NCI-H128 (cell line): ENCODE measurements at regions not wholly inside any gene's neighbourhood (a gene's known extent, or its start where the extent isn't known, plus 50 kb on each side); places are given as distances from the start of the nearest gene placed in this dataset.

ENCODE experiments used
- DNase-seq: peaks from one replicate; lab custom pipeline; 2025; ENCODE audit not compliant: unreplicated experiment; lab: John Stamatoyannopoulos, UW

DNA sequence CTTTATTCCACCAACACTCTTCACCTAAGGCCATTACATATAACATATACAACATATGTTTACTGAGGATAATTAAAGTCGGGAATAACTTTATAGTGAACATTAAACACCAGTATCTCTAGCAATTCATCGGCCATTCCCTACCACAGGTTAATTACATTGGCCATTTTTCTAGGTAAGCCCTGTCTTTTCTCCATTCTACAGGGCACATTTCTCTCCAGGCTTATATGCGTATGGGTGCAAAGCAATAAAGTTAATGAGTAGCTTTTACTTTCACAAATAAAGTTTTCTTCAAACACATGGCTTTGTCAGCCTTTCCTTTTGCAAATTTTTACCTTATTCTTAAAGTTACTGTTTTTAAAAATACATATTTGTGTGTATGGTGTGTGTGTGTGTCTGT lies 111.9 kb upstream of the IQCM start:
- no peak for DNase-seq

GRCh38 chr4:149928507-149928906 lies 112.9 kb upstream of the IQCM start:
- no peak for DNase-seq

GRCh38 chr4:149931431-149931830 lies 115.8 kb upstream of the IQCM start:
- no peak for DNase-seq

GRCh38 chr4:149932188-149932587 lies 116.5 kb upstream of the IQCM start:
- DNase-seq = no peak

DNA sequence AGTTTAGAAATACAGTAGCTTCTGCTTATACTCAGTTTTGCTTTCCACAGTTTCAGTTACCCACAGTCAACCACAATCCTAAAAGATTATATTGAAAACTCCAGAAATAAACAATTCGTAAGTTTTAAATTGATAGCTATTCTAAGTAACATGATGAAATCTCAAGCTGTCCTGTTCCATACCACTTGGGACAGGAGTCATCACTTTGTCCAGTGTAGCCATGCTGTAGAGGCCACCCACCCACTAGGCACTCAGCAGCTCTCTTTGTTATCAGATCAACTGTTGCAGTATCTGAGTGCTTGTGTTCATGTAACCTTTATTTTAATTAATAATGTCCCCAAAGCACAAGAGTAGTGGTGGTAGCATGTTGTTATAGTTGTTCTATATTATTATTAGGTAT lies 117.5 kb upstream of the IQCM start:
- DNase-seq = no peak

DNA sequence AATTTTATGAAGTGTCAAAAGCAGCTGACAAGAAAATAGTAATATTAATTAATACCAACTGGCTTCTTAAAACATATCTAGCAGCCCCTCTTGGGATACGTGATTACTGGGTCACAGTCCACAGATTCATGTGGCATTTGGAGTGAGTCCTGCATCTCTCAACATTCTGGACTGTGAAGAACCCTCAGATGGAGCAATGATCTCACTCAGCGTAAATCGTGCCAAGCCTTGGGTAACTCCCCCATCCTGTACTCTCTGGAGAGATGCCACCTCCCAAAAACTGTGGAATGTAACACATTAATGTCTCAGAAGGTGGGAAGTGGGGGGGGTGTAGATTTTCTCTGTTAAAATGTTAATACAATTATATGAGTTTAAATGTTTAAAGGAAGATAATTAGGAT lies 118.2 kb upstream of the IQCM start:
- no peak for DNase-seq

DNA sequence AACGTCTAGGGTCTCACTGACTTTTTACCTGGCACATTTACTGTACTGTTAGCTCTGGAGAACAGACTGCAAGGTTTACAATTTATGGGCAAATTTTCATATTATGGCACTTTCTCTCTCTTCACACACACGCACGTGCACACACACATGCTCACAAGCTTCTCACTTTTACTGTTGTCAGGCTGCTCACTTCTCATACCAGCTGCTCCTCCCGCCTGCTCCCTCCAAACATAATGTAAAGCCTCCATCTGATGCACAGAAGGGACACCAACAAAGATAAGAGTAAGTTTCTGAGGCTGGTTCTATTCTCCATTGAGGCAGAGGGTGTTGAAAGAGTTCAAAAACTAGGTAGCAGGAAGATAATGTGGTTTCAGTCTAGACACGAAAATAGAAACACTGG lies 128.9 kb upstream of the DCLK2 start:
- no peak for DNase-seq

DNA sequence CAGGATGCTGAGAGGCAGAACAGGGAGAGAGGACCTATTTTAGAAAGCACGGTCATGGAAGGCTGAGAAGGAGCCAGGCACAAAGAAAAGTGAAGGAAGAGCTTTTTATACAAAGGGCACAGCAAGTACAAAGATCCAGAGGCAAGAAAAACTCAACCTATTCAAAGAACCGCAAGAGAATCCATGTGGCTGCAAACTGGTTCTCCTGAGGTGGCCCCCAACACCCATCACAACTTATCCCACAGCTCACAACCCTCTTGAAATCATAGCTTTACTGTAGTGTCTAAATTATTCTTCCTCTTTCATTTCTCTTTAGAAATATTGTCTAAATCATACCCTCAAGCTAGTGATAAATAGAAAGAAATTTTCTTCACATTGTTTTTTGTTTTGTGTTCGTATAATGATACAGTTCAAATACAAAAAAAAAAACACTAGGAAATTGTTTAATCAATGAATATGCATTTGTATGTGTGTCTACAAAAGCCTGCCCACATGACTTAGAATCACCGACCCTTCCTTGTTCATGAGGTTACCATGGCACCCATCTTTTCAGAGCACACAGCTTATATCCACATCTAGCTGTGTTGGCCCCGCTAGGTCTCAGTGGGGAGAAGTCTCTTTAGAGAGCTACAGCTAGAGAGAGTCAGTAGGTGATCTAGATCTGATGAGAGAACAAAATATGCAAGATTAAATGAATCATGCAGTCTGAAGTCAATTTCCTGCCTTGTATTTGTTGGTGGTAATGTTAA lies 126.9 kb upstream of the DCLK2 start:
- no peak for DNase-seq

DNA sequence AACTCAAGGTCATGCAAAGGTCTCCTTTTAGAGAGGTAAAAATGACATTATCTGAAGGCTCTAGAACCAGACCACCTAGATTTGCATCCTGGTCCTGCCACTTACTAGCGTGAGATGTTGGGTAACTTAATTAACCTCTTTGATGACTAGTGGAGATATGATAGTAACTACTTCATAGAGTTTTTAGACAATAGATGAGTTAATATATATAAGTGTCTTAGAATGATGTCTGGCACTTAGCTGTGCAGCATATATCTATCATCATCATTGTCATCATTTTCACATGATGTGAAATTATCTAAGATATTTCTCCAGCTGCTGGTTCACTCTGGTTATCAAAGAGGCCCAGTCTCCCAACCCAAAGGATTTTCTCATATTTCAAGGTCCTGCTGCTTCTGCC lies 126.1 kb upstream of the DCLK2 start:
- no peak for DNase-seq

DNA sequence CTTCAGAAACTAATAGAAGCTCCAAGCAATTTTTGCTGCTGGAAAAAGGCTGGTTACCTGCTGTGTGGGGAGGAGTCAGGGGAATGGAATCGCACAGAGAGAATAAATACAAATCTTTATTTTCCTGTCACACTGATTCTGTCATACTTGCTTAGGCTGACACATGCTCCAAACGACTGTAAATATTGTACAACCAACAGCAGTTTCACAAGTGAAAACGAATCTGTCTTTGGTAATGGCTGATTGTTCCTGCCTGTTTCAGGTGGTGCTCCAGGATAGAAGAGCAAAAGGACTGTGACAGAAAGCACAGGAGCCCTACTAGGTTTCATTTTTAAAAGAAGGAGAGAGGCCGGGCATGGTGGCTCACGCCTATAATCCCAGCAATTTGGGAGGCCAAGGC lies 125.5 kb upstream of the DCLK2 start:
- no peak for DNase-seq

- DNase-seq = no peak
These were observed 122.4 kb upstream of the DCLK2 start for GRCh38 chr4:149955780-149956390.

DNA sequence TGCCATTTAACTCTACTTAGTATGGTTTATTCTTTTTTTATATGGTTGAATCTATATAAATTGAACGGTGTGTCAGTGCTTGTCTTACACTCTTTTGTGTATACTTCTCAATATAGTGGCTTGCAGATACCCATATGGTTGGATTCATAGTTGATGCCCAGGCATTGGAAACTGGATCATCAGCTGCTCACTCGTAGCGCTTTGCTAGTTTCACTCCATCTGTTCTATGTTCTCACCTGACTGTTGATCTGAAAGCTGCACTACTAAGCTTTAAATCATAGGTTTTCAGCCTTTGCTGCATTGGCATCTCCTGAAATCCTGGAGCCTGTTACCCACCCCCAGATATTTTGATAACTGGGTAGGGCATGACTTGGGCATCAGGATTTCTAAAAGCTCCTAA lies 121.6 kb upstream of the DCLK2 start:
- no peak for DNase-seq

DNA sequence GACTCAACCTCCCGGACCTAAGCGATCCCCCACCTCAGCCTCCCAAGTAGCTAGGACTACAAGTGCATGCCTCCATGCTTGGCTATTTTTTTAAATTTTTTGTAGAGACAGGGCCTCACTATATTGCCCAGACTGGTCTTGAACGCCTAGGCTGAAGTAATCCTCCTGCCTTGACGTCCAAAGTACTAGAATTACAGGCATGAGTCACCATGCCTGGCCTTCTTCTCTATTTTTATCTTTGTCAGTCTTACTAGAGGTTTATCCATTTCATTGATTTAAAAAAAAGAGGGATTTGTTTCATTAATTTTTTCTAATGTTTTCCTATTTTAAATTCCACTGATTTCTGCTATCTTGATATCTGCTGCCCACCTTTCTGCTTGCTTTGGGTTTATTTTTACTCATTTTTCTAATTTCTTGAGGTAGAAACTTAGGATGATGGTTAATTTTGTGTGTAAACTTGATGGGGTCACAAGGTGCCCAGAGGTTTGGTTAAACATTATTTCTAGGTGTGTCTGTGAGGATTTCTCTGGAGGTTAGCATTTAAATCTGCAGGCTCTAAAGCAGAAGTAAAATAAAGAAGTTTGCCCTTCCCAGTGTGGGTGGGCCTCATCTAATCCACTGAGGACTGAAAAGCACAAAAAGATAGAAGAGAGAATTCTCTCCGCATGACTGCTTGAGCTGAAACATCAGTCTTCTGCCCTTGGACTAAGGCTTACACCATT lies 116.2 kb upstream of the DCLK2 start:
- no peak for DNase-seq

GRCh38 chr4:149964001-149964796 lies 114.0 kb upstream of the DCLK2 start:
- no peak for DNase-seq

GRCh38 chr4:149965206-149965605 lies 113.0 kb upstream of the DCLK2 start:
- DNase-seq = no peak

DNA sequence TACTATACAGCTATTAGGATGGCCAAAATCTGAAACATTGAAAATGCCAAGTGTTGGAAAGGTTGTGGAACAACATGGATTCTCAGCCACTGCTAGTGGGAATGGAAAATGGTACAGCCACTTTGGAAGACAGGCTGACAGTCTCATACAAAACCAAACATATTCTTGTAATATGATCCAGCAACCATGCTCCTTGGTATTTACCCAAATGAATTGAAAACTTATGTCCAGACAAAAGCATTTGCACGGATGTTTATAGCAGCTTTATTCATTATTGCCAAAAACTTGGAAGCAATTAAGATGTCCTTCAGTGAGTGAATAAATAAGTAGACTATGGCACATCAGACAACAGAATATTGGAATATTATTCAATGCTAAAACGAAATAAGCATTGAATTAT lies 105.8 kb upstream of the DCLK2 start:
- DNase-seq = no peak

DNA sequence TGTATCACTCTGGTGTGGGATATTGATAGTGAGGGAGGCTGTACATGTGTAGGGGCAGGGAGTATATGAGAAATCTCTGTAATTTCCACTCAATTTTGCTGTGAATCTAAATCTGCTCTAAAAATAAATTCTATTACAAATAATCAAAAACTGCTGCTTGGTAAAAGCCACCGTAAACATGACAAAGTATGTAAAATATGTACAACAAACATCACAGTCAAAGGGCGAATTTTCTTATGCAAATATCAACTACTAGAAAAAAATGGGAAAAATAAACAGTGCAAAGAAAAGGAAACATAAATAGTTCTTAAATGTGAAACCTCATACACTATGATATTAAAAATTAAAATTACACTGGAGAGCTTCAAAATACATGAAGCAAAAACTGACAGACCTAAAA lies 105.1 kb upstream of the DCLK2 start:
- no peak for DNase-seq

- DNase-seq = no peak
These were observed 103.1 kb upstream of the DCLK2 start for GRCh38 chr4:149975172-149975571.

DNA sequence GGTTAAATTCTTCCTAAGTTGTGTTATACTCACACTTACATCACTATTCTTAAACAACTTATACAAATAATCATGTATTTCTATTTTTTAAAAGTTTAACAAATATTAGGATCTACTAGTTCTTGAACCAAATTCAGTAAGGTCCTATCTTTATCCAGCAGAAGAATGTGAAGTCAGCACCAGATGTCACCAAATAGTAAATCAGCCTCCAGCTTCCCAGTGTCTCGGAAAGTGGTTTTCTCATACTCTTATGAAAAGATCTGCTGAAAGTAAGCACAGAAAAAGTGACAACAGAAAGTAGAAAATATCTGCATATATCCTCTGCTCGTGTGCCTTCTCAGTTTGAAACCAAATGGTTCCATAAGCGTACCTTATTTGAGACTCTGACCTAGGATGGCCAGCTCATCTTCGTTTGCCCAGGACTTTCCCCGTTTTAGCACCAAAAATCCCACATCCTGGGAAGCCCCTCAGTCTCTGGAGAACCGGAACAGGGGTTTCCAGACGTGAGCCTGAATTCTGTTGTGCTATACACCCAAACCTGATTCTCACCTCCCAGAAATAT lies 98.0 kb upstream of the DCLK2 start:
- no peak for DNase-seq

GRCh38 chr4:149980941-149981340 lies 97.3 kb upstream of the DCLK2 start:
- DNase-seq = peak; percentile 48

GRCh38 chr4:149983401-149983800 lies 94.8 kb upstream of the DCLK2 start:
- no peak for DNase-seq
